ENCODE measurements at regions not wholly inside any gene's neighbourhood (a gene's known extent, or its start where the extent isn't known, plus 50 kb on each side); places are given as distances from the start of the nearest gene placed in this dataset.
"Not testable (repeated sequence)": the region's sequence is repeated elsewhere in the genome, so short reads cannot be mapped to it uniquely, and the experiment has no call there.

DNA sequence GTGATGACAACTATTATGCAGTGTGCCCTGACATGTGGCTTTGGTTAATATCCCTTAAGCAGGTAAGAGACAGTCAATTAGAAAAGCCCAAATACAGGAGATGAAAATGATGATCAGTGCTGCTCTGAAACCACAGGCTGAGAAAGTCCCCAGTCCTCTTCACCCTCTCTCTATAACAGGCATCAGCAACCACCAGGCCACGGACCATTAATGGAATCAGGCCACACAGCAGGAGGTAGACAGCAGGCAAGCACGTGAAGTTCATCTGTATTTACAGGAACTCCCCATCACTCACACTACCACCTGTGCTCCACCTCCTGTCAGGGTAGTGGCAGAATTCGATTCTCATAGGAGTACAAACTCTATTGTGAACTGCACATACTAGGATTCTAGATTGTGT lies 591.6 kb upstream of the CYLC2 start:
- DNase-seq (ENCODE audit: extremely low read depth, low read depth), result no peak
- TF ChIP-seq, protein P1, sequence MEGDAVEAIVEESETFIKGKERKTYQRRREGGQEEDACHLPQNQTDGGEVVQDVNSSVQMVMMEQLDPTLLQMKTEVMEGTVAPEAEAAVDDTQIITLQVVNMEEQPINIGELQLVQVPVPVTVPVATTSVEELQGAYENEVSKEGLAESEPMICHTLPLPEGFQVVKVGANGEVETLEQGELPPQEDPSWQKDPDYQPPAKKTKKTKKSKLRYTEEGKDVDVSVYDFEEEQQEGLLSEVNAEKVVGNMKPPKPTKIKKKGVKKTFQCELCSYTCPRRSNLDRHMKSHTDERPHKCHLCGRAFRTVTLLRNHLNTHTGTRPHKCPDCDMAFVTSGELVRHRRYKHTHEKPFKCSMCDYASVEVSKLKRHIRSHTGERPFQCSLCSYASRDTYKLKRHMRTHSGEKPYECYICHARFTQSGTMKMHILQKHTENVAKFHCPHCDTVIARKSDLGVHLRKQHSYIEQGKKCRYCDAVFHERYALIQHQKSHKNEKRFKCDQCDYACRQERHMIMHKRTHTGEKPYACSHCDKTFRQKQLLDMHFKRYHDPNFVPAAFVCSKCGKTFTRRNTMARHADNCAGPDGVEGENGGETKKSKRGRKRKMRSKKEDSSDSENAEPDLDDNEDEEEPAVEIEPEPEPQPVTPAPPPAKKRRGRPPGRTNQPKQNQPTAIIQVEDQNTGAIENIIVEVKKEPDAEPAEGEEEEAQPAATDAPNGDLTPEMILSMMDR (IDR thresholded peaks at IDR 0.05; ENCODE audit: low read depth, low read length), result no peak

DNA sequence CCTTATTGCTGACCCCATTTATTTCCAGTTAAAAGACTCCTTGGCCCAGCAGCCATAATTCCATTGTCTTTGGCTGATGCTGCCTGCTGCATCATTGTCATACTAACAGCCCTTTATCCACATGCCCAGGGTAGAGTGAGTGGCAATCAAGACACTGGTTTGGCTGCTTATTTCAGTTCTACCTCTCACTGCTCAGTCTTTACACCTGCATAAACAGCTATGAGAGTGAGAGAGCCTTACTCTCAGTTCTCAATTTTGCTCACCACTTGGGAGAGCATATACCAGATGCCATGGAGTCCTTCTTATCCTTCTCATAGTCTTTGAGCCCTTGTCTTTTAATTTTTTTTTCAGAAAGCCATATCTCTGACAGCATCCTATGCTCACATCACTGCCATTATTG lies 596.9 kb upstream of the CYLC2 start:
- TF ChIP-seq, protein P1 (IDR thresholded peaks at IDR 0.05; ENCODE audit: low read depth, low read length), result no peak
- no peak for DNase-seq (ENCODE audit: extremely low read depth, low read depth)

DNA sequence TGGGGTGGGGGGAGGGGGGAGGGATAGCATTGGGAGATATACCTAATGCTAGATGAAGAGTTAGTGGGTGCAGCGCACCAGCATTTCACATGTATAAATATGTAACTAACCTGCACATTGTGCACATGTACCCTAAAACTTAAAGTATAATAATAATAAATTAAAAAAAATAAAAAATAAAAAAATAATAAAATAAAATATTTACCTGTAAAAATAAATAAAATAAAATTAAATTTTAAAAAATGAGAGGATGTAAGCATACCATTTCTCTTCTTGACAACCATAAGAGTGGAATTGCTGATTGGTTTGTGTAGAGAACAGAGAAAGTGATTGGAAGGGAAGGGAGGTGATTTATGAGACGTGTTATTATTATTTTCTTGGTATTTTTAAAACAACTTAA lies 609.5 kb upstream of the CYLC2 start:
- DNase-seq (ENCODE audit: extremely low read depth, low read depth), result not testable (repeated sequence)

DNA sequence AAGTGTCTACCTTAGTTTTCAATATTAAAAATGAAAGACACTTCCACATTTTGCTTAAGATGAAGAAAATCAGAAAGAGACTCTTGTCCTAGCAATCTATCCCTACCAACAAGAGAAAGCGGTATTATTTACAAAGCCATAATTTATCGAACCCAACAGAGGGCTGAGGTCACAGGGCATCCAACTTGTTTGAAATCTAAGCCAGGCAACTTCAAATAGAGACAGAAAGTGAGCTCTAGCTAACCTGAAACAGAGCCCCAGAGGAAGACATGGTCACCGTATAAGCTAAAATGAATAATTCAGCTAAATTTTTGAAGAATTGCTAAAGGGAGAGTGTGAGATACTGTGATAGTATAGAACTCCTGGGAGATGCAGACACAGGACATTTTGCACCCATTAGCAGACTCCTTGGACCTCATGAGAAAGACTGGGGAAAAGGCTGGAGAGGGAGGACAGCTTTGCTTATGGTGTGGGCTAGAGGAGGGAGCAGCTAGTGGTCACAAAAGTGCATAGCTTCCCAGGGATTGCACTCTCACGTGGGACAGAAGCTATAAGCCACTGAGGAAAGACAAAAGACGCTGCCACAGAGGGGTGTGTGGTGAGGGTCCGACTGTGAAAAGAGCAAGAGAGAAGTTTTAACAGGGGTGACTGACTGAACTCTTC lies 624.2 kb upstream of the GRIN3A start:
- TF ChIP-seq, protein P1 (IDR thresholded peaks at IDR 0.05; ENCODE audit: low read depth, low read length), result no peak
- no peak for DNase-seq (ENCODE audit: extremely low read depth, low read depth)

DNA sequence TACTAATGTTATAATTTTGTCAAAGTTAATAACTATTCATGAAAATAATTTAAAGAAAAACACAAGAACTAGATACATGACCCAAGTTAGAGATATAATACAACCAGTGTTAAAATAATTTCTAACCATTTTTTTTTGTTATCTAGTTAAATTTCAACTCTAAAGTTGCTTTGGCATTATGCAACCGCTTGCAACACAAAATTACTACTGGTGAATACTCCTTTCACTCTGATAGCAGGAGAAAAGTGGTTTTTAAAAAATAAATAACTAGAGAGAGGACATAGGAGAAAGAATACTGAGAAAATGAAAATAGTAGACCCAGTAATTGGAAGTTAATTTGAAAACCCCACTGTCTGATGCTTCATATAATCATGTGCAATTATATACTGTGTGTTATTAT lies 622.4 kb upstream of the GRIN3A start:
- TF ChIP-seq, protein P1 (IDR thresholded peaks at IDR 0.05; ENCODE audit: low read depth, low read length), result no peak
- no peak for DNase-seq (ENCODE audit: extremely low read depth, low read depth)

DNA sequence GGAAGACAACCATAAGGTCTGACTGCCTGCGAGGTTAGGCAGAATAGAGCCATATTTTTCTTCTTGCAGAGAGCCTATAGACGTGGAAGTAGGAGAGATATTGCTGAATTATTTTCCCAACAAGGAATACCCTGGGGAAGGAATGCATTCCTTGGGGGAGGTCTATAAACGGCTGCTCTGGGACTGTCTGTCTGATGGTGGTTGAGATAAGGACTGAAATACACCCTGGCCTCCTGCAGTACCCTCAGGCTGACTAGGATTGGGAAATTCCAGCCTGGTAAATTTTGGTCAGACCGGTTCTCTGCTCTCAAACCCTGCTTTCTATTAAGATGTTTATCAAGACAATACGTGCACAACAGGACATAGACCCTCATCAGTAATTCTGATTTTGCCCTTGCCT lies 617.5 kb upstream of the GRIN3A start:
- TF ChIP-seq, protein P1 (IDR thresholded peaks at IDR 0.05; ENCODE audit: low read depth, low read length), result no peak
- no peak for DNase-seq (ENCODE audit: extremely low read depth, low read depth)

DNA sequence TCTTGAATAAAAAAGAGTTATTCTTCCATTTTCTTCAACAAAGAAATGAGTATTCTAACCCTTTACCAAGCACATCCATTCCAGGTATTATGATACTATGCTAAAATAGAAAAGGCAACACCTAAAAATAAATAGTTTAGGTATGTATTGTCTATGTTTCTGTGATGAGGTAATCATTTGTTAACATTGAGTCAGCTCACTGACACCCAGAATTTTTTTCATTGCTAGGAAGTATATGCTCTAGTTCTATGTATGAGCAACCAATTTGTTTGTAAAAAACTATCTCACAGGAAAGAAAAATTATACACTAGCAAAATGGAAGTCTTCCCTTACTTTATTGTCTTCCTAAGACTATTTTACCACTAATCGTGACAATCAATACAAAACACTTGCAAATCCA lies 615.6 kb upstream of the GRIN3A start:
- TF ChIP-seq, protein P1 (IDR thresholded peaks at IDR 0.05; ENCODE audit: low read depth, low read length), result no peak
- no peak for DNase-seq (ENCODE audit: extremely low read depth, low read depth)

DNA sequence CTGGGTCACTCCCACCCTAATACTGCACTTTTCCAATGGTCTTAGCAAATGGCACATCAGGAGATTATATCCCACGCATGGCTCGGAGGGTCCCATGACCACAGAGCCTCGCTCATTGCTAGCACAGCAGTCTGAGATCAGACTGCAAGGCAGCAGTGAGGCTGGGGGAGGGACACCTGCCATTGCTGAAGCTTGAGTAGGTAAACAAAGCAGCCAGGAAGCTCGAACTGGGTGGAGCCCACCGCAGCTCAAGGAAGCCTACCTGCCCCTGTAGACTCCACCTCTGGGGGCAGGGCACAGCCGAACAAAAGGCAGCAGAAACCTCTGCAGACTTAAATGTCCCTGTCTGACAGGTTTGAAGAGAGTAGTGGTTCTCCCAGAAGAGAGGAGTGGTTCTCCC lies 599.0 kb upstream of the GRIN3A start:
- not testable (repeated sequence) for DNase-seq (ENCODE audit: extremely low read depth, low read depth)
